ENCODE measurements at regions not wholly inside any gene's neighbourhood (a gene's known extent, or its start where the extent isn't known, plus 50 kb on each side); places are given as distances from the start of the nearest gene placed in this dataset.

DNA sequence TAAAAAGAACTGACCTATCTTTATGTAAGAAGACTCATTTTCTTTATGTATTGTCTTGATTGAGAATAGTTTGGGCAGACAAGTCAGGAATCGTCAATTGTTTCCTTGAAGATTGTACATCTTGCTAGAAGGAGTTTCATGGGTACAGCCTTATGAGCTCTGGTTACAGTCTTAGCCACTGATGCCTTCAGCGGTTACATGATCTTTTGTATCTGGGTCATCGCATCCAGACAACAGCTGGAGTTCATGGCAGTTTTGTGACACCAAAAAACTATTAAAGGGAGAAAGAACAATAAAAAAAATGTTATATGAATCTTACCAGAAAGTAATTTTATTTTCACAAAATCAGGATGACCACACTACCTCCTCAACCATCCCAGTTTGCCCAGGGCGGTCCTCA is 520.5 kb upstream of the CDH7 start:
- no peak overlapping the region for H3K27ac ChIP-seq (replicated peaks)
- no peaks in the 10 kb centered on the region for H3K9me3 ChIP-seq (replicated peaks)
- H3K4me3 ChIP-seq = no peak overlapping the region
- no peak for DNase-seq
- no peaks in the 10 kb centered on the region for H3K36me3 ChIP-seq
- no peak for TF ChIP-seq CTCF (IDR thresholded peaks at IDR 0.05; ENCODE audit: borderline replicate concordance)
- no peaks in the 10 kb centered on the region for H3K27me3 ChIP-seq (ENCODE audit: low read depth)
- intact Hi-C loops (cut with micrococcal nuclease) = no loop called here
- no peaks in the 10 kb centered on the region for H3K4me1 ChIP-seq

DNA sequence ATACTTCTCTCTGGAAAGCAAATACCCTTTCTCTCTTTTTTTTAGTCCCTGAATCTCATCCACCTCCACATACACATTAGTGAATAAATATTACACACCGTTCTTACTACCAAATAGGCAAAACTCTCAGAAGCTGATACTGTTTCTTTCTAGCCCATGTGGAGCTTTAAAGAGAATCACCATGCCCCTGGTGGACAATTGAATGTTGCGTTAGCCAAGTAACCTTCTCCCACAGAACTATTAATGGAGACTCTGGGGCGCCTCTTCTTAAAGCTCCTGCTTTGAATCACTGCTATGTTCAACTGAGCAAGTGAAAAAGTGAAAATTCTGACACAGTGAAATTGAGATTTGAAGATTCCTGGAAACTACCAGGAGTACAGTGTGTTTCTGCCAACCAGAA is 522.8 kb upstream of the CDH7 start:
- H3K4me3 ChIP-seq = no peak overlapping the region
- no peaks in the 10 kb centered on the region for H3K27me3 ChIP-seq (ENCODE audit: low read depth)
- no peaks in the 10 kb centered on the region for H3K4me1 ChIP-seq
- no peak for TF ChIP-seq CTCF (IDR thresholded peaks at IDR 0.05; ENCODE audit: borderline replicate concordance)
- no peak overlapping the region for H3K27ac ChIP-seq (replicated peaks)
- H3K9me3 ChIP-seq (replicated peaks) = no peaks in the 10 kb centered on the region
- DNase-seq = no peak
- intact Hi-C loops (cut with micrococcal nuclease) = no loop called here
- no peaks in the 10 kb centered on the region for H3K36me3 ChIP-seq

DNA sequence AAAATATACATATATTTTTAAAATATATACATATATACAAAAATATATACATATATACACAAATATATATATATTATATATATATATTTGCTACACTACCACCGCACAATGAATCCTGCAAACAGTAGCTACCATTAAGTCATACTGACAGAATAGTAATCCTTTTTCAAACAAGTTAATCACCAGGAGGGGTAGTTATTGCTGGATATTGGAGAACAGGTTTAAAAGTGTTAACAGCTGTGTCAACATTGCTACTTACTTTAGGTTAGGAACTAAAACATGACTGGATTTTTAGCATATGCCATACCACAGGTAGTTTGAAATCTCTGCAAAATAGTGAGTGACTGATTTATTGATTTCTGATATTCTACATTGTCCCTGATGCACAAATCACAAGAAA is 529.1 kb upstream of the CDH7 start:
- no peak overlapping the region for H3K4me3 ChIP-seq
- no peaks in the 10 kb centered on the region for H3K4me1 ChIP-seq
- no peak for TF ChIP-seq CTCF (IDR thresholded peaks at IDR 0.05; ENCODE audit: borderline replicate concordance)
- H3K9me3 ChIP-seq (replicated peaks) = no peaks in the 10 kb centered on the region
- H3K36me3 ChIP-seq = no peaks in the 10 kb centered on the region
- H3K27me3 ChIP-seq (ENCODE audit: low read depth) = no peaks in the 10 kb centered on the region
- intact Hi-C loops (cut with micrococcal nuclease) = no loop called here
- H3K27ac ChIP-seq (replicated peaks) = no peak overlapping the region
- DNase-seq = no peak

DNA sequence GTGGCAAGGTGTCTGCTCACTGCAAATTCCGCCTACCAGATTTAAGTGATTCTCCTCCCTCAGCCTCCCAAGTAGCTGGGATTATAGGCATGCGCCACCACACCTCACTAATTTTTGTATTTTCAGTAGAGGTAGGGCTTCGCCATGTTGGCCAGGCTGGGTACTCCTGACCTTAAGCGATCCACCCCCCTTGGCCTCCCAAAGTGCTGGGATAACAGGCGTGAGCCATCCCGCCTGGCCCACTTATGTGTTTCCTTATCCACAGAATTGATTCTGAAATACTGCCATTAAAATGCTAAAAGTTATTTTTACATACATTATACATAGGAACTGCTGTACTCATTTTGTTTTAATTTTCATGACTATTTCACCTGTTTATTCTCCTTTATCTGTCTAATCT is 529.7 kb upstream of the CDH7 start:
- DNase-seq = no peak
- Histone ChIP-seq H3K27ac (replicated peaks) (no peak overlapping the region), H3K36me3 (no peaks in the 10 kb centered on the region), H3K27me3 (ENCODE audit: low read depth) (no peaks in the 10 kb centered on the region), H3K9me3 (replicated peaks) (no peaks in the 10 kb centered on the region), H3K4me1 (no peaks in the 10 kb centered on the region), H3K4me3 (no peak overlapping the region)
- intact Hi-C loops (cut with micrococcal nuclease) = no loop called here
- TF ChIP-seq CTCF (IDR thresholded peaks at IDR 0.05; ENCODE audit: borderline replicate concordance) = no peak

DNA sequence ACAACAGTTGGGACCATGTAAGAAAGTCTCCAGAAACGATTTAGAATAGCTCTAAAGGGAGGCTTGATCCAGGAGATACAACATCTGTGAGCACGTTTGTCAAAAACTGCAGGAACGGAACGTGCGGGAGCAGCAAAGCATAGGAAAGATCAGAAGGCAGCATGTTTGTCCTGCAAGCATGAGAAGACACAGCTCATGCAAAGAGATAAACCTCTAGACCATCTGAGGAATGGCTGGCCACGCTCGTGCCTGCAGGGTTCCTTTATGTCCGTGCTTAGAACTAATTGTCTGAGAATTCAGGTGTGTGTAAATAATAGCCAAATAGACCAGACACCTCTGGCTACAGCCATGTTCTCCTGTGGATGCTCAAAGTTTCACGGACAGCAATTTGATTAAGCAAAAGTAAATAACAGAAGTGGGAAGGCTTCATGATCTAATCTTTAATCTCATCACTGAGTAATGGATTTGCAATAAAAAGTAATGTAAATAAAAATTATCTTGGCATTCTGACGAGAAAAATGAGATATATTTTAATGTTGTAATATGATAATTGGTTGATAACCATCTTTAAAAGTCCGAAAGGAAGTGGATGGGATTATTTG is 534.8 kb upstream of the CDH7 start:
- TF ChIP-seq CTCF (IDR thresholded peaks at IDR 0.05; ENCODE audit: borderline replicate concordance) = no peak
- no peaks in the 10 kb centered on the region for H3K4me1 ChIP-seq
- no peak overlapping the region for H3K27ac ChIP-seq (replicated peaks)
- no peaks in the 10 kb centered on the region for H3K9me3 ChIP-seq (replicated peaks)
- H3K36me3 ChIP-seq = no peaks in the 10 kb centered on the region
- intact Hi-C loops (cut with micrococcal nuclease) = no loop called here
- H3K27me3 ChIP-seq (ENCODE audit: low read depth) = no peaks in the 10 kb centered on the region
- no peak for DNase-seq
- no peak overlapping the region for H3K4me3 ChIP-seq

- Histone ChIP-seq H3K4me3 (no peak overlapping the region), H3K4me1 (no peaks in the 10 kb centered on the region), H3K36me3 (no peaks in the 10 kb centered on the region), H3K9me3 (replicated peaks) (no peaks in the 10 kb centered on the region), H3K27ac (replicated peaks) (no peak overlapping the region), H3K27me3 (ENCODE audit: low read depth) (no peaks in the 10 kb centered on the region)
- intact Hi-C loops (cut with micrococcal nuclease) = no loop called here
- DNase-seq = no peak
- TF ChIP-seq CTCF (IDR thresholded peaks at IDR 0.05; ENCODE audit: borderline replicate concordance) = no peak
Measured at GRCh38 chr18:65214456-65214855, 536.4 kb upstream of the CDH7 start.
